H1 (cell line): ENCODE measurements at regions not wholly inside any gene's neighbourhood (a gene's known extent, or its start where the extent isn't known, plus 50 kb on each side); places are given as distances from the start of the nearest gene placed in this dataset.

Experiments
- CHD7 ChIP-seq: fragments of 300-600 bp; sonication (generic); IDR thresholded peaks from 2 replicates; pipeline ENCODE4 v1.7.1; 2012; ENCODE audit warnings: low read length, moderate library complexity, mild to moderate bottlenecking, inconsistent platforms; ENCODE audit not compliant: insufficient replicate concordance
- CREB1 ChIP-seq: IDR thresholded peaks from 2 replicates; pipeline ENCODE4 v1.6.1; 2012; ENCODE audit warnings: inconsistent platforms
- EGR1 ChIP-seq: IDR thresholded peaks from 2 replicates; pipeline ENCODE4 v1.6.1; 2011; ENCODE audit warnings: low read depth, low read length, borderline replicate concordance
- HDAC2 ChIP-seq, 2 experiments: fragments of 300-600 bp in 1 of 2; sonication (generic) in 1 of 2; IDR thresholded peaks; 2 replicates each; pipeline ENCODE4 v1.6.1; 2011 to 2012; ENCODE audit warnings: low read depth in 2 of 2, low read length in 2 of 2, mild to moderate bottlenecking in 2 of 2, moderate library complexity in 2 of 2, borderline replicate concordance in 1 of 2, inconsistent platforms in 1 of 2
- NANOG ChIP-seq: IDR thresholded peaks from 2 replicates; pipeline ENCODE4 v1.6.1; 2011; ENCODE audit warnings: low read length, low read depth, mild to moderate bottlenecking, inconsistent platforms; ENCODE audit not compliant: insufficient read depth, poor library complexity, severe bottlenecking
- POLR2A ChIP-seq, 2 experiments: IDR thresholded peaks; 1 replicate in 1 of 2; 2 replicates in 1 of 2; pipeline ENCODE4 v1.6.1; 2011; ENCODE audit warnings: low read depth in 2 of 2, low read length in 2 of 2, mild to moderate bottlenecking in 2 of 2; ENCODE audit errors: control extremely low read depth in 1 of 2
- POU5F1 ChIP-seq: IDR thresholded peaks from 2 replicates; pipeline ENCODE4 v1.6.1; 2011; ENCODE audit warnings: low read depth, mild to moderate bottlenecking, low read length, moderate library complexity
- SAP30 ChIP-seq: fragments of 300-600 bp; sonication (generic); IDR thresholded peaks from 2 replicates; pipeline ENCODE4 v1.7.1; 2012; ENCODE audit warnings: low read length, moderate library complexity, mild to moderate bottlenecking, inconsistent platforms; ENCODE audit not compliant: insufficient read depth, insufficient replicate concordance
- SIX5 ChIP-seq: IDR thresholded peaks from 2 replicates; pipeline ENCODE4 v1.6.1; 2011; ENCODE audit warnings: mild to moderate bottlenecking, low read depth, low read length
- SP1 ChIP-seq: IDR thresholded peaks from 2 replicates; pipeline ENCODE4 v1.6.1; 2011; ENCODE audit warnings: low read depth, low read length
- SUZ12 ChIP-seq: fragments of 200-600 bp; sonication (generic); IDR thresholded peaks from 2 replicates; pipeline ENCODE4 v1.6.1; 2012; ENCODE audit warnings: mild to moderate bottlenecking, inconsistent platforms, low read length, moderate library complexity, mixed read lengths

- peak; percentile 8 for TF ChIP-seq CHD7
- peak; percentile 99 for TF ChIP-seq POLR2A (IDR thresholded peaks at IDR 0.05; ENCODE audit: control extremely low read depth in 1 of 2, low read depth in 2 of 2, low read length in 2 of 2)
- TF ChIP-seq EGR1 = no peak
- TF ChIP-seq POU5F1 = no peak
- TF ChIP-seq SAP30 = peak; percentile 25
- peak; percentile 5; the same call in 1 of the 2 replicates for TF ChIP-seq CREB1
- no peak for TF ChIP-seq SUZ12
- TF ChIP-seq HDAC2 (IDR thresholded peaks at IDR 0.05; ENCODE audit: borderline replicate concordance in 1 of 2, low read depth in 2 of 2, low read length in 2 of 2) = no peak; a peak in 1 of 4 replicates
- TF ChIP-seq NANOG = no peak
- TF ChIP-seq SIX5 = no peak
- TF ChIP-seq SP1 = peak; percentile 95
These were observed 109.8 kb downstream of the HFE start (continued) for GRCh38 chr6:26196846-26197635.
